ENCODE measurements at regions not wholly inside any gene's neighbourhood (a gene's known extent, or its start where the extent isn't known, plus 50 kb on each side); places are given as distances from the start of the nearest gene placed in this dataset.

DNA sequence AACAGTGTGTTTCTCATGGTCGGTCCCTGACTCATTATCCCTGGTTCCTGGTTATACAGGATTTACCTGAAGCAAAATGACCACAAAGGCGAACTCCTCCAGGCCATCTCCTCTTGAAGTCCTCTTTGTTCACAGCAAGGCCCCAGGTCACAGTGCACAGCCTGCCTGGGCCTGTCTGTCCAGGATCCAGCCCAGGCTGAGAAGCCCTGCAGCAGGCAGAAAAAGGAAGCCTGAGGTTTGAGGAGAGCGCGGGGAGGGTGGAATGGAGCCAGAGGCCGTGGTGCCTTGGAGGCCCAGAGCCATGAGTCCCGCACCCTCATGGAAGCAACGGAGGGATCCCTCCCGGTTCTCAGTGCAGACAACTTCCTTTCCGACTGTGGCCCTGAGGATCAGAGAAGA, 136.8 kb upstream of the IRF2BP2 start:
- no peak for DNase-seq (ENCODE audit: low spot score in 2 of 2)
- TF ChIP-seq POLR2A (IDR thresholded peaks at IDR 0.05): no peak
- TF ChIP-seq, protein P1, sequence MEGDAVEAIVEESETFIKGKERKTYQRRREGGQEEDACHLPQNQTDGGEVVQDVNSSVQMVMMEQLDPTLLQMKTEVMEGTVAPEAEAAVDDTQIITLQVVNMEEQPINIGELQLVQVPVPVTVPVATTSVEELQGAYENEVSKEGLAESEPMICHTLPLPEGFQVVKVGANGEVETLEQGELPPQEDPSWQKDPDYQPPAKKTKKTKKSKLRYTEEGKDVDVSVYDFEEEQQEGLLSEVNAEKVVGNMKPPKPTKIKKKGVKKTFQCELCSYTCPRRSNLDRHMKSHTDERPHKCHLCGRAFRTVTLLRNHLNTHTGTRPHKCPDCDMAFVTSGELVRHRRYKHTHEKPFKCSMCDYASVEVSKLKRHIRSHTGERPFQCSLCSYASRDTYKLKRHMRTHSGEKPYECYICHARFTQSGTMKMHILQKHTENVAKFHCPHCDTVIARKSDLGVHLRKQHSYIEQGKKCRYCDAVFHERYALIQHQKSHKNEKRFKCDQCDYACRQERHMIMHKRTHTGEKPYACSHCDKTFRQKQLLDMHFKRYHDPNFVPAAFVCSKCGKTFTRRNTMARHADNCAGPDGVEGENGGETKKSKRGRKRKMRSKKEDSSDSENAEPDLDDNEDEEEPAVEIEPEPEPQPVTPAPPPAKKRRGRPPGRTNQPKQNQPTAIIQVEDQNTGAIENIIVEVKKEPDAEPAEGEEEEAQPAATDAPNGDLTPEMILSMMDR (IDR thresholded peaks at IDR 0.05): no peak
- WGBS, 2 donors: 63 to 73% methylated on average over 9 of the region's 9 CpGs
- H3K4me3 ChIP-seq (ENCODE audit: low read depth, poor library complexity, severe bottlenecking): no peak overlapping the region
- intact Hi-C loops (cut with DNase I; ENCODE audit: low total_unique reads): no loop called here

DNA sequence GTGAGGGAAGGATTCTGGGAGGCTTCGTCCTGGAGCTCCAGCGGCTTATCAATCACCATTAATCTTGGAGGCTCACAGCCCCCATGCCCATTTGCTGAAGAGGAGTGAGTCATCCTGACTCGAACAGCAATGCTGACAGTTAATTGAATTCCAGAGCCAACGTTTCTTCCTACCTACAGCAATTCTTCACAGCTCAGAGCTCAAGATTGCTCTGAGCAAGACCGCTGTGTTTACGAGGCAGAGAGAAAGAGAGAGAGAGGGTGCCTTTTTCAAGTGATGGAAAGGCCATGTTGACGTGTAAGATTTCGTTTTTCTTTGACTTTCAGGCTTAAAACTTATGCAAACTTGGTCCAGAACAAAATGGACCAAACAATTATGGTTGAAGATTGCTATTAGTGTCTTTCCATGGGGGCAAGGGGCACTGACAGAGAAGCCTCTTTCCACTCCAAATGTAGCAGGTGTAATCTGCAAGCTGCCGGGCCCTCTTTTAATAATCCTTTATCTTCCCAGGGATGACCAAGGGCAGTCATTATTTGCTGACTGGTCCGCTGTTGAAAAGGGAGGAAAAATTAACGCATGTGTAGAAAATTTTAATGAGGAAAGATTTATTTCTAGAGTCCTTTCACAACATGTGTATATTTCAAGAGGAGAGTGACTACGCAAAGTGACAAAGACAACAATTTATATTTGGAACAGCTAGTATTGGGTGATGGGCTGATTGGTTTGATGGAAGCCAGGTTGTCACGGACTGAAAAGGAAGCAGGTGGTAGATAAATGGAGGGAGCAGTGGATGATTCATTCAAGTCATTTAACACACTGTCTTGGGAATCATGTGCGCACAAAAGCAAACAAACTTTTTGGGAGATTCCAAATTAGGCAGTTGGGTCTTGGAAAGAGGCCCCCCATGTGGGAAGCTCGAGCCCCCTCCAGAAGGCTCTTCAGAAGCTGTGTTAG, 136.1 kb upstream of the IRF2BP2 start:
- WGBS, 2 donors: 81 to 83% methylated on average over 15 of the region's 15 CpGs
- intact Hi-C loops (cut with DNase I; ENCODE audit: low total_unique reads): no loop called here
- TF ChIP-seq POLR2A (IDR thresholded peaks at IDR 0.05): no peak
- TF ChIP-seq, protein P1 (IDR thresholded peaks at IDR 0.05): no peak
- no peak for DNase-seq (ENCODE audit: low spot score in 2 of 2)
- no peak overlapping the region for H3K4me3 ChIP-seq (ENCODE audit: low read depth, poor library complexity, severe bottlenecking)

DNA sequence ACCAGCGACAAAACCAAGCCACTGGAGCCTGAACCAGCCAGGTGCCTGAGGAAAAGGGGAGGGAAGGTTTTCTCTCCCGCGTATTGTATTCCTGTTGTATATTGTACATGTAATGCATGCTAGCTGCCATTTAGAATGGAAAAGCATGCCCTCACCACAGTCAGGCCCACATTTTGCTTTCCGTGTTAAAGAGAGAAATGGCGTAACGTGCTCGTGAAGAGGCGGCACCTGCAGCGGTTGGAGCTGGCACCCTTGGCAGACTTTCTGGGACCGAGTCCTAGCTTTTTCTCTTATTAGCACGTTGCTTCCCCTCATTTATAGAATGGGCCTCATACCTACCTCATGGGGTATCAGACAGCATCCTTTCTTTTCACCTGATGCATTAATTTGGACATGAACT, 135.3 kb upstream of the IRF2BP2 start:
- 91 to 93% methylated on average over 11 of the region's 11 CpGs for WGBS, 2 donors
- no peak for DNase-seq (ENCODE audit: low spot score in 2 of 2)
- intact Hi-C loops (cut with DNase I; ENCODE audit: low total_unique reads): no loop called here
- no peak for TF ChIP-seq POLR2A (IDR thresholded peaks at IDR 0.05)
- TF ChIP-seq, protein P1 (IDR thresholded peaks at IDR 0.05): no peak
- no peak overlapping the region for H3K4me3 ChIP-seq (ENCODE audit: low read depth, poor library complexity, severe bottlenecking)

DNA sequence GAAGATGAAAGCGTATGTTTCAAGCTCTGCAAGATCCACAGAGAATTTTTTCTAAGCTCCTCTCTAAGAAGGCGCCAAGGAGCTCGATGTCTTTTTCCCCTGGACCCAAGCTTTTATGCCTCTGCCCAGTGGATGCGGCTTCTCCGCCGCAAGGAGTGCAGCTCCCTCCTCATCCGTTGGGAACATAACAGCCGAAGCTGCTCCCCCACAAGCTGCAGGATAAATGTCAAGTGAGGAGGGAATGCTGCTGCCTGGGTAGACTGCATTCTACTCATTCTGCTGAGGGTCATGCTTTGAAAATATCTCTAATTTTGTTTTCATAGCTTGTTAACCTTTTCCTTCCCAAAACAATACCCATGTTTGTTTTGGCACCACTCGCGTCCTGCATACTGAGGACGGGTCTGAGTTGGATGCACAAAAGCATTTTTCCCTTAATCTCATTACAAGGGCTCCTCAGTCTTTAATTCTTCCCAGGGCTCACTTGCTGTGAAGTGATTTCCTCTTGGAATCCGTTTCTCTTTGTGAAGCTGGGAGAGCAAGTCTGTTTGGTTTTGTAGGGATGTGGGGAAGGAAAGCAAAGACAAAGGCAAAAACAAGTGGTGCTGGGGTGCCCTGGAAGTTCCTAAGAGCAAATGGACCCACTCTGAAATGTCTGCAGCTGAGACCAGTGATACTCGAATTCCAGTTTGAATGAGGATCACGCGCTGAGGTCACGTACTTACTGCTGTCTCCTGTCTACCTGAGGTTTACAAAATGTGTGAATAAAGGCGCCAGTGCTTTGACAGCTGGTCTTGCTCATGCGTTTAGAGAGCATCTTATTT, 134.0 kb upstream of the IRF2BP2 start:
- DNase-seq (ENCODE audit: low spot score in 2 of 2): no peak
- intact Hi-C loops (cut with DNase I; ENCODE audit: low total_unique reads): no loop called here
- TF ChIP-seq, protein P1 (IDR thresholded peaks at IDR 0.05): no peak
- TF ChIP-seq POLR2A (IDR thresholded peaks at IDR 0.05): no peak
- no peak overlapping the region for H3K4me3 ChIP-seq (ENCODE audit: low read depth, poor library complexity, severe bottlenecking)
- WGBS, 2 donors: 46 to 49% methylated on average over 18 of the region's 18 CpGs

DNA sequence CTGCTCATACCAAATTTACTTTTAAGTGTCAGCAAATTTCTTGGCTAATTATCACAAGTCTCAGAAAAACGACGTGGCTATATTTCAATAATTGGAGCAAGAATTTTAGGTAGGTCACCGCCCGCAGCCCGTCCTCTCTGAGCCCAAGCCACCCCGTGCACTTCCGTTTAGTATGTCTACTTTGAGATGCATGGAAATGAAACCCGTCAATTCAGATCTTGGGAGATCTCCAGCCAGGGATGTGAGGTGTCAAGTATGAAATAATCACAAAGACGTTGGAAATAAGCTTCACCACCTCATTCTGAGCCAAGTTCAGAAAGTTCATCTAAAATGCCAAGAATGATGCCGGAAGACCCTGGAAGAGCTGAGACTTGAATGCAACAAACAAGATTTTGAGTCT, 132.6 kb upstream of the IRF2BP2 start:
- DNase-seq (ENCODE audit: low spot score in 2 of 2): no peak
- WGBS, 2 donors: 73 to 75% methylated on average over 10 of the region's 10 CpGs
- intact Hi-C loops (cut with DNase I; ENCODE audit: low total_unique reads): no loop called here
- H3K4me3 ChIP-seq (ENCODE audit: low read depth, poor library complexity, severe bottlenecking): no peak overlapping the region
- TF ChIP-seq, protein P1 (IDR thresholded peaks at IDR 0.05): no peak
- TF ChIP-seq POLR2A (IDR thresholded peaks at IDR 0.05): no peak
